ENCODE measurements at regions not wholly inside any gene's neighbourhood (a gene's known extent, or its start where the extent isn't known, plus 50 kb on each side); places are given as distances from the start of the nearest gene placed in this dataset.
"Not testable (repeated sequence)": the region's sequence is repeated elsewhere in the genome, so short reads cannot be mapped to it uniquely, and the experiment has no call there.

DNA sequence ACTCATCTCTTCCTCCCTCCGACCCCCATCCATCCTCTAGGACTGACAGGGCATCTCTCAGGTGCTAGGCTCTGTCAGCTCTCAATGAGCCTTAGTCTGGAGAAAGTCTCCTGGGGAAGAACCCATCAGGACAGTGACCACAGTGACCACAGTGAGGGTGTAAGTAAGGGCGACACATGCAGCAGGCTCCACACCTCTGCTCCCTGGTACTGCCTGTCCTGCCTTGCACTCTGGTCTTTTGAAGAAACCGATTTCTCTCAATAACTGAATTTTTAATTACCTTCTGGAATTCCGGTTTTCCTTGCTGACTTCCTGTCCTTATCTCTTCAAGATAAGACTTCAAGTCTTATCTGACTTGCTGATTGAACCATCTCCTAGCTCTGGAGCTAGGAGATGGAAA is 190.2 kb downstream of the ACTR3B start:
- DNase-seq: no peak

- no peak for DNase-seq
Measured at GRCh38 chr7:152956006-152956405, 196.5 kb downstream of the ACTR3B start.

DNA sequence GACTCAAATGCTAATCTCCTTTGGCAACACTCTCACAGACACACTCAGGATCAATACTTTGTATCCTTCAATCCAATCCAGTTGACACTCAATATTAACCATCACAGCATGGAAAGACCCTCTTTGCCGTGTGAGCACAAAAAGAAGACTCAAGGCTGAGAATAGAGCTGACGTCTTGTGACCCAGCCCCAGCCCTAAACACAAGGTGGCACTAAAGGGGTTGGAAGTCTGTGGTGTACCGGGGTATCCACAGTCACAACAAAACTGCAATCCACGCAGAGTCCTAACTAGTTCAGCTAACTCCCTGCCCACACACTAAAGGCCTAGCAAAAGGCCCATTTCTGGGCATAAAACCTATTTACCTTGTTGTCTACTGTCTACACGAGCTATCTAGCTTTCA is 200.1 kb downstream of the ACTR3B start:
- DNase-seq: no peak

- DNase-seq: not testable (repeated sequence)
Measured at GRCh38 chr7:152961796-152962195, 202.2 kb downstream of the ACTR3B start.

DNA sequence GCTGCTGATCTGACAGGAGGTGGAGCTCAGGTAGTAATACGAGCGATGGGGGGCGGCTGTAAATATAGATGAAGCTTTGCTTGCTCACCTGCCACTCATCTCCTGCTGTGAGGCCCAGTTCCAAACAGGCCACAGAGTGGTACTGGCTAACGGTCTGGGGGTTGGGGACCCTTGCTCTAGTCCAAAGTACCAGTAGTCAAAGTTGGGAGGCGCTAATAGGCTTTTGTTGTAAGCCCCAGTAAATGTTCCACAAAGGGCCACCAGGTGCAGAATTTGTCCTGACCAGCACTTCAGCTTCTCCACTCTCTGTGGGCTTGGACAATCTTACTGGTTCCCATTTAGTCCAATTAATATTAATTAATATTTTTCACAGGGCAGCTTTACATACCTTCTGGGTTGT is 206.6 kb downstream of the ACTR3B start:
- DNase-seq: no peak

DNA sequence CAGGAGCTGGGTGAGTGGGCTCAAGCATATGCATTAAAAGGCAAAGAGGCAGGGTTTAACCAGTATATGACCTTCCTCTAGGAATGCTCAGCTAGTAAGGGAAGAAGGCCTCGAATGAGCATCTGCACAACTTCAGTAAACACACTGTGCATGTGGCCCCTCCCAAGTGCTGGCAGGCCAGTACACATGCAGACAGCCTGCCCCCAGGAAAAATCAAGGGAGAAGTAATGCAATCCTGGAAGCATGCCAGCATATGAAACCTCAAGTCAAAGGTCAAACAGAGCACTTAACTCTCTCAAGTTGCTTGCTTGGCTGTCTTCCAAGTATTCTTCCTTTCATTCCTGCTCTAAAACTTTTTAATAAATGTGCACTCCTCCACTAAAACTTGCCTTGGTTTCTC is 208.4 kb downstream of the ACTR3B start:
- DNase-seq: no peak

DNA sequence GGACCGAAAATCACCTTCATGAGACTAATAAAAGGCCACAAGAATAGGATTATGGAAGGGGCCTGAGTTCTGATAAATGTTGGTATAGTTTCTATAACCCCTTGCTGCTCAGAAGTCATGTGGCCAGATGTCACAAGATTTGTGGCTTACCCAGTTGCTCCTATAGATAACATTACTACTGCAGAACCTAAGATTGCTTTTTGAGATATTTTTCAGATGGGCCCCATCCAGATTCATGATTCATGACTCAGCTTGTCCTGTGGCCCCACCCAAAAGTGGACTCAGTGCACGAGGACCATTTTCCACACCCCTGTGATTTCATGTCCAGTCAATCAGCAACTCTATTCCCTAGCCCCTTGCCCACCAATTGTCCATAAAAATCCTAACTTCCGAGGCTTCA is 209.0 kb downstream of the ACTR3B start:
- no peak for DNase-seq

DNA sequence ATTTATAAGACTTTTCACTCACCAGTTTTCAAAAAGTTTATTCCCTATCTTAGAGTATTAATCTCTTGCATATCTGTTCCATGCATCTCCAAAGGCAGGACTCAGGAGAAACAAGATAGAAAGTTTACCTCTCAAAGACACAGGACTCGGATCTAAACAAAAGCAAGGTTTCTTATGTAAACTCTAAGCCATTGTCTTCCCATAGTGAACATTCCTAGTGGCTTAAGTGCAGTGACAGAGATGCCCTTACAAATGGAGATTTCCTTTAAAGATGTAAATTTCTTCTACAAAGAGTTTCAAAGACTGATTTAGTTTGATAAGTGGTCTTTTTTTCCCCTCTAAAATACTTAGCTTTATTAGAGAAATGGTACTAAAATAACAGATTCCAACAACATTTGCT is 209.8 kb downstream of the ACTR3B start:
- no peak for DNase-seq

DNA sequence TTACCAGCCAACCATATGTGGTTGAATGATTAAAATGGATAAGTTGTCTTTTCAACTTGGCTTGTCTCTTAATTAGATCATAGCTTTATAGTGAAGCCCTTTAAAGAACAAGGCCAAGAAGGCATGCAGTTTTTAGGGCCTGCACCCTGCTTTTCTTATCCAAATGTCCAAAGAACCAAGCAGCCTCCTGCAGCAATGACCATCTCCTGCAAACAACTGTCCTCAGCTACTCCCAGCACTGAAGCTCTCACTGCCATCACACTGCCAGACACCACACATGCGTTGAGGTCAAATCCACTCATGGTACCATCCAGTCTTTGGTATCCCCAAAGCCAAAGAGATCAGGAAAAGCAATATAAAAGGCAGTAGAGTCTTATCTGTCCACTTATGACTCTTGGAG is 210.3 kb downstream of the ACTR3B start:
- no peak for DNase-seq

DNA sequence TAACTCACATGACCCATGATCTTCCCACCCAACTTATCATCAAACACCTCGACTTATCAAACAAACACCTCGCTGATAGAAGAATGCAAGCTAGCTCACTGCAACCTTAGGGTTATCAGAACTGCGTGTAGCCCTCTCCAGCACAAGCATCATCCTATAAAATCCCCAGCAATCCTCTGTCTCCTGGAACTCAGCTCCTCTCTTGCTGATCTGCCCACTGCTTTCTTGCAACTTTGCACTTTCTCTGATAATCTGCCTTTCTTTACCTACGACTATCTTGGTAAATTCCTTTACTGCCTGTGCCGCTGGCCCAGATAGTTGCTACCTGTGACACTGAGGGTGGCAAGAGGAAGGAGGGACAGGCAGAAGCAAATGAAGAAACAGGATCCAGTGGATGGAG is 210.9 kb downstream of the ACTR3B start:
- no peak for DNase-seq

DNA sequence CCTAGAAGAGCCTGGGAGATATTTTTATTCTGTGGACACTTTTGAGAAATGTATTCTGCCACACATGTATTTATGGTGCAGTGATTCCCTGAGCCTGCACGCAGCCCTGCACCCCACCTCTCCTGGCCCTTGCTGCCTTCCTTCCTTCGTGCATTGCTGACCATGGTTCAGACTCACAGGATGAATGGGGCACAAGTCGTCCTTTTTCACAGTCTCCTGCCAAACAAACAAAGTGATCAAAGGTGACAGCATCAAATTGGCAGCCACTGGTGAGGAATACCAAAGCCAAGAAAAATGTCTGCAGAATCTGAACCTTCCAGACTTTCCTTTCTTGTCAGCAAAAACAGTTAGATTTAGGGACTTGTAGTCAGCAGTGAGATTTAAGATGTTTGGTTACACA is 215.0 kb downstream of the ACTR3B start:
- DNase-seq: no peak

DNA sequence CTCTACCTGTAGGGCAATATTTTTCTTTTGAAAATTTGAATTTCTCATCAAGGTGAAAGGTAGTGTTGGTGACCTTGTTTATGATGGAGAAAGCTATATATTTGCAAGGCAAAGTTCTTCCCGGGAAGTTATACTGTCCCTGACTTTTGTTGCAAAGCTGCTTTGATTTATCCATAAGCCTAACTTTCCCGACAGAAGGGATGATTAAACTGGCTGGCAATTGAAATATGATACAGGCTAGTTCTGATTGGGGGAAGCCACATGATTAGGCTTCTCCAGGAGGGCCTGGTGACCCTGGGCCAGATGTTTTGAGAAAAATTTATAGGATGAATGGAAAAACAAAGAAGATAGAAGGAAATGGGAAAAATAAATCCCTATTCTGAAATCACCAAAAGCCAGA is 215.5 kb downstream of the ACTR3B start:
- DNase-seq: no peak

DNA sequence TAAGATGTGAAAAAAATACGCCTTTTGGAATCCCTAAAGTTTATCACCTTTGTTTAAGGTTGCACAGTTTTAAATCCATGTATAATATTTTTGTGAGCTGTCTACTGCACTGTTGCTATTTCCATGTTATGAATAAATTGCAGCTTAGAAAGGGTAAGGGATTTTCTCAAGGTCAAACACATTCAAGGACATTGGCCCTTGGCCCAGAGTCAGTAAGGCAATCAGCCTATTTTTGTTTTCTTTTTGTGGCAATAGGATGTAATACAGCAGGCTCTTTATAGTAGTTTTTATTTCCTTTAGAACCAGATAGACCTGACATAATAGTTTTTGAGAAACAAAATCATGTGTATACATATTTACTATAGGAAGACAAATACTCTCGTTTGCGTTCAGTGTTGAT is 219.8 kb downstream of the ACTR3B start:
- DNase-seq: no peak

GRCh38 chr7:152984421-152984820 is 224.9 kb downstream of the ACTR3B start:
- DNase-seq: no peak

- no peak for DNase-seq
Measured at GRCh38 chr7:152986376-152986775, 226.8 kb downstream of the ACTR3B start.

DNA sequence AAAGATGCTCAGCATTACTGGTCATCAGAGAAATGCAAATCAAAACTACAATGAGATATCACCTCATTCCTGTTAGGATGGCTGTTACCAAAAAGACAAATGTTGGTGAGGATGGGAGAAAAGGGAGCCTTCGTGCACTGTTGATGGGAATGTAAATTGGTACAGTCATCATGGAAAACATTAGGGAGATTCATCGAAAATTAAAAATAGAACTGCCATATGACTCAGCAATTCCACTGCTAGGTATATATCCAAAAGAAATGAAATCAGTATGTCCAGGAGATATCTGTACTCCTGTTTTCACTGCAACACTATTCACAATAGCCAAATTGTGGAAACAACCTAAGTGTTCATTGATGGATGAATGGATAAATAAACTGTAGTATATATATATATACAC is 228.1 kb downstream of the ACTR3B start:
- DNase-seq: no peak

GRCh38 chr7:152989889-152990380 is 230.4 kb downstream of the ACTR3B start:
- DNase-seq: peak; percentile 33

GRCh38 chr7:152998420-152998819 is 238.9 kb downstream of the ACTR3B start:
- DNase-seq: no peak

DNA sequence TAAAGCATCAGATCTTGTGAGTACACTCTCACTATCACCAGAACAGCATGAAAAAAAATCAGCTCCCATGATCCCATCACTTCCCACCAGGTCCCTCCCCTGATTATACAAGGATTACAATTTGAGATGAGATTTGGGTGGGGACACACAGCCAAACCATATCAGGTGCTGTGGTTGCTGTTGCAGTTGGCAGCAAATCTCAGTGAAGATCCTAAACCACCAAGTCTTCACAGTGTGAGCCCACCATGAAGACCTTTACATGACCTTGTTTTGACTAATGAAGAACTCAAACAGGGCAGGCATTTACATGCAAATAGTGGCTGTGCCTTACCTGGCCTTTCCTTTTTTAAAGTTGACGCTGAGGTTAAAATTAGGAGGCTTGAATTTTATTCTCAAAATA is 242.6 kb downstream of the ACTR3B start:
- DNase-seq: no peak

- no peak for DNase-seq
Measured at GRCh38 chr7:153002572-153002971, 243.0 kb downstream of the ACTR3B start.

DNA sequence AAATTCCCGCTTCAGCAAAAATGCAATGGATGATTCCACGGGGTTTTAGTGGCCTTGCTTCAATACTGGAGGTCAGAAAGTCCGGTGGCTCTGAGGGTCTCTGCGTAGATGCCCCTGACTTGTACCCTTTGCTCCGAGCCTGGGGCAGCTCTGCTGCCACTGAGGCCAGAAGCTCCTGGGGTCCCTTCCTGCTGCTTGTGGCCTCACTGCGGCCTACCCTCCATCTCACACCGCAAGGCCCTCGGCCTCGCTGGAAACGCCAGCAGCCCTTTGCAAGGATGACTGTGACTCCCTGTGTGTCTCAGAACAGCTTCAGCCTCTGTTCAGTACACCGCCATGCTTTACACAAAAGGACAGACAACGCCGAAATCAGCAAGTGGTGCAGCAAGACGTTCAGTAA is 244.8 kb downstream of the ACTR3B start:
- no peak for DNase-seq

- no peak for DNase-seq
Measured at GRCh38 chr7:153005750-153006435, 246.3 kb downstream of the ACTR3B start.

- DNase-seq: no peak
Measured at GRCh38 chr7:153006452-153006851, 246.9 kb downstream of the ACTR3B start.

- DNase-seq: no peak
Measured at GRCh38 chr7:153006911-153007310, 247.4 kb downstream of the ACTR3B start.

- DNase-seq: no peak
Measured at GRCh38 chr7:153010416-153010815, 250.9 kb downstream of the ACTR3B start.
